Esophagus squamous epithelium (tissue), 4 donors: ENCODE measurements at regions not wholly inside any gene's neighbourhood (a gene's known extent, or its start where the extent isn't known, plus 50 kb on each side); places are given as distances from the start of the nearest gene placed in this dataset.

Experiments
- CTCF ChIP-seq, 6 experiments: fragments of 450-650 bp in 4 of 6; fragments of 200-600 bp in 2 of 6; sonication (generic) in 2 of 6; IDR thresholded peaks; one replicate each; pipeline ENCODE4 v1.5.1; 2016 to 2019; ENCODE audit warnings: antibody characterized with exemption in 6 of 6, mild to moderate bottlenecking in 4 of 6, moderate library complexity in 4 of 6
- POLR2A ChIP-seq, 4 donors: fragments of 450-650 bp; IDR thresholded peaks; one replicate each; pipeline ENCODE4 v1.6.1; 2017; ENCODE audit warnings: antibody characterized with exemption in 4 of 4, mild to moderate bottlenecking in 4 of 4, moderate library complexity in 3 of 4

- no peak for TF ChIP-seq CTCF (IDR thresholded peaks at IDR 0.05)
- no peak for TF ChIP-seq POLR2A (IDR thresholded peaks at IDR 0.05)
Measured at GRCh38 chr16:85173146-85173980, 61.1 kb upstream of the CIBAR2 start.
